H9 (cell line): ENCODE measurements at regions not wholly inside any gene's neighbourhood (a gene's known extent, or its start where the extent isn't known, plus 50 kb on each side); places are given as distances from the start of the nearest gene placed in this dataset.

Experiments used
- DNase-seq: peaks from one replicate; pipeline ENCODE4 v3.0.0-alpha.2; 2017
- H2AFZ ChIP-seq: one replicate; pipeline ENCODE4 v1.6.1; 2013; ENCODE audit warnings: mild to moderate bottlenecking, low read length, control low read depth, moderate library complexity
- H2AK5ac ChIP-seq: 2 replicates; pipeline ENCODE4 v1.6.1; 2013; ENCODE audit warnings: low read length, control low read depth, mixed read lengths; ENCODE audit not compliant: insufficient read length
- H2BK120ac ChIP-seq: one replicate; pipeline ENCODE4 v1.6.1; 2013; ENCODE audit warnings: low read depth, mild to moderate bottlenecking, low read length, control low read depth, inconsistent platforms; ENCODE audit not compliant: poor library complexity, severe bottlenecking
- H2BK12ac ChIP-seq: 2 replicates; pipeline ENCODE4 v1.6.1; 2013; ENCODE audit warnings: low read length, control low read depth, mixed read lengths, low read depth; ENCODE audit not compliant: insufficient read length
- H2BK15ac ChIP-seq: 2 replicates; pipeline ENCODE4 v1.6.1; 2013; ENCODE audit warnings: low read depth, low read length, control low read depth
- H2BK20ac ChIP-seq: one replicate; pipeline ENCODE4 v1.6.1; 2013; ENCODE audit warnings: low read depth, mild to moderate bottlenecking, low read length, control low read depth, inconsistent platforms; ENCODE audit not compliant: poor library complexity, severe bottlenecking
- H2BK5ac ChIP-seq: 2 replicates; pipeline ENCODE4 v1.6.1; 2013; ENCODE audit warnings: low read length, control low read depth, mixed read lengths; ENCODE audit not compliant: insufficient read length
- H3K14ac ChIP-seq: 2 replicates; pipeline ENCODE4 v1.6.1; 2013; ENCODE audit warnings: low read length, control low read depth; ENCODE audit not compliant: insufficient read depth
- H3K18ac ChIP-seq: 2 replicates; pipeline ENCODE4 v1.6.1; 2013; ENCODE audit warnings: low read depth, mild to moderate bottlenecking, mixed read lengths, low read length, control low read depth; ENCODE audit not compliant: insufficient read length
- H3K23ac ChIP-seq: 2 replicates; pipeline ENCODE4 v1.6.1; 2013; ENCODE audit warnings: low read length, control low read depth, mixed read lengths, low read depth; ENCODE audit not compliant: insufficient read length
- H3K23me2 ChIP-seq: 2 replicates; pipeline ENCODE4 v1.6.1; 2013; ENCODE audit warnings: low read depth, mild to moderate bottlenecking, mixed read lengths, low read length, control low read depth; ENCODE audit not compliant: insufficient read length, poor library complexity, severe bottlenecking
- H3K27ac ChIP-seq: 2 replicates; pipeline ENCODE4 v1.5.1; 2013; ENCODE audit warnings: low read length, control low read depth, mixed read lengths, low read depth; ENCODE audit not compliant: insufficient read length
- H3K27me3 ChIP-seq: 2 replicates; pipeline ENCODE4 v1.6.1; 2013; ENCODE audit warnings: low read length, control low read depth, inconsistent platforms; ENCODE audit not compliant: insufficient read depth
- H3K4ac ChIP-seq: 2 replicates; pipeline ENCODE4 v1.6.1; 2013; ENCODE audit warnings: low read depth, mild to moderate bottlenecking, control low read depth, inconsistent platforms, low read length, moderate library complexity
- H3K4me1 ChIP-seq: 2 replicates; pipeline ENCODE4 v1.6.1; 2013; ENCODE audit warnings: low read length, control low read depth, inconsistent platforms; ENCODE audit not compliant: insufficient read depth
- H3K4me2 ChIP-seq: 2 replicates; pipeline ENCODE4 v1.6.1; 2013; ENCODE audit warnings: low read length, control low read depth, mixed read lengths; ENCODE audit not compliant: insufficient read length, insufficient read depth
- H3K56ac ChIP-seq: 2 replicates; pipeline ENCODE4 v1.6.1; 2013; ENCODE audit warnings: low read depth, mild to moderate bottlenecking, mixed read lengths, low read length, control low read depth; ENCODE audit not compliant: insufficient read length
- H3K79me1 ChIP-seq: 2 replicates; pipeline ENCODE4 v1.6.1; 2013; ENCODE audit warnings: low read depth, mild to moderate bottlenecking, moderate library complexity, low read length, control low read depth, inconsistent platforms; ENCODE audit not compliant: insufficient read depth, poor library complexity, severe bottlenecking
- H3K79me2 ChIP-seq: 2 replicates; pipeline ENCODE4 v1.6.1; 2013; ENCODE audit warnings: low read length, control low read depth, inconsistent platforms; ENCODE audit not compliant: insufficient read depth
- H3K9ac ChIP-seq: 2 replicates; pipeline ENCODE4 v1.6.1; 2013; ENCODE audit warnings: low read length, control low read depth, mixed read lengths; ENCODE audit not compliant: insufficient read length; ENCODE audit errors: extremely low read depth
- H3K9me3 ChIP-seq: one replicate; pipeline ENCODE4 v1.6.1; 2013; ENCODE audit warnings: low read depth, low read length, inconsistent platforms; ENCODE audit not compliant: control insufficient read depth
- H3T11ph ChIP-seq: one replicate; pipeline ENCODE4 v1.6.1; 2013; ENCODE audit warnings: mild to moderate bottlenecking, low read length, control low read depth, inconsistent platforms
- H4K20me1 ChIP-seq: one replicate; pipeline ENCODE4 v1.6.1; 2013; ENCODE audit not compliant: control insufficient read depth, insufficient read length, insufficient read depth
- H4K5ac ChIP-seq: 2 replicates; pipeline ENCODE4 v1.6.1; 2013; ENCODE audit warnings: low read depth, mild to moderate bottlenecking, mixed read lengths, low read length, control low read depth; ENCODE audit not compliant: insufficient read length
- H4K8ac ChIP-seq: replicated peaks from 2 replicates; pipeline ENCODE4 v1.6.1; 2013; ENCODE audit warnings: low read length, control low read depth, mixed read lengths, low read depth; ENCODE audit not compliant: insufficient read length
- H4K91ac ChIP-seq: 2 replicates; pipeline ENCODE4 v1.6.1; 2013; ENCODE audit warnings: low read depth, mild to moderate bottlenecking, moderate library complexity, mixed read lengths, low read length, control low read depth; ENCODE audit not compliant: insufficient read length
- H3K27ac Mint-ChIP-seq, 3 experiments: 2 replicates in 2 of 3; 3 replicates in 1 of 3; pipeline ENCODE4 v1.8.0; 2020 to 2021; ENCODE audit warnings: mixed read lengths in 3 of 3, mild to moderate bottlenecking in 1 of 3, moderate library complexity in 1 of 3
- H3K27me3 Mint-ChIP-seq: 2 replicates; pipeline ENCODE4 v1.8.0; 2021; ENCODE audit warnings: low read depth, mild to moderate bottlenecking, moderate library complexity, mixed read lengths
- H3K36me3 Mint-ChIP-seq, 3 experiments: 2 replicates in 2 of 3; 3 replicates in 1 of 3; pipeline ENCODE4 v1.8.0; 2020 to 2021; ENCODE audit warnings: low read depth in 3 of 3, mixed read lengths in 3 of 3; ENCODE audit not compliant: insufficient read depth in 1 of 3
- H3K4me1 Mint-ChIP-seq, 2 experiments: 2 replicates each; pipeline ENCODE4 v1.8.0; 2020; ENCODE audit warnings: mixed read lengths in 2 of 2
- H3K4me3 Mint-ChIP-seq, 2 experiments: 2 replicates in 1 of 2; 3 replicates in 1 of 2; pipeline ENCODE4 v1.8.0; 2020 to 2021; ENCODE audit warnings: mild to moderate bottlenecking in 2 of 2, mixed read lengths in 2 of 2, moderate library complexity in 1 of 2
- H3K9me3 Mint-ChIP-seq, 2 experiments: 2 replicates in 1 of 2; 3 replicates in 1 of 2; pipeline ENCODE4 v1.8.0; 2020; ENCODE audit warnings: mild to moderate bottlenecking in 2 of 2, mixed read lengths in 2 of 2, moderate library complexity in 1 of 2
- WGBS: extraction: QIAGEN DNeasy Blood & Tissue Kit; methylation state at CpG from one replicate; pipeline ENCODE4 v1.1.7; 2013; ENCODE audit warnings: missing lambda C conversion rate, low lambda C conversion rate, mixed read lengths; ENCODE audit not compliant: insufficient read length; ENCODE audit errors: extremely low coverage; 5-methylcytosine and 5-hydroxymethylcytosine counted together
- TF ChIP-seq, protein P1 (sequence below): fragments of 200-600 bp; sonication (generic); conservative IDR thresholded peaks from 3 replicates; pipeline ENCODE4 v1.8.0; 2021; ENCODE audit warnings: antibody characterized with exemption, mild to moderate bottlenecking

GRCh38 chr6:167655174-167655821, 171.4 kb upstream of the AFDN start:
- Histone ChIP-seq H2BK20ac (no peak overlapping the region), H2BK12ac (no peak overlapping the region), H4K91ac (no peak overlapping the region), H3K27ac (no peak overlapping the region), H3K27me3 (no peaks in the 10 kb centered on the region), H3K4me1 (no peaks in the 10 kb centered on the region), H3K18ac (no peak overlapping the region), H3T11ph (no peak overlapping the region), H2BK15ac (no peak overlapping the region), H3K4me2 (no peak overlapping the region), H3K23ac (no peak overlapping the region), H4K20me1 (no peaks in the 10 kb centered on the region), H3K23me2 (no peaks in the 10 kb centered on the region), H3K79me2 (no peaks in the 10 kb centered on the region), H2BK120ac (no peak overlapping the region), H2BK5ac (no peak overlapping the region), H3K79me1 (no peaks in the 10 kb centered on the region), H4K8ac (no peak overlapping the region), H3K56ac (no peak overlapping the region), H4K5ac (no peak overlapping the region), H3K4ac (no peak overlapping the region), H2AK5ac (no peak overlapping the region), H3K14ac (no peak overlapping the region), H2AFZ (no peak overlapping the region), H3K9ac (no peak overlapping the region), H3K9me3 (no peaks in the 10 kb centered on the region)
- H3K4me1 Mint-ChIP-seq: peaks cover 0 to 3% of the 10 kb centered on the region in 2 experiments; a peak in 1 of 4 replicates
- TF ChIP-seq, protein P1, sequence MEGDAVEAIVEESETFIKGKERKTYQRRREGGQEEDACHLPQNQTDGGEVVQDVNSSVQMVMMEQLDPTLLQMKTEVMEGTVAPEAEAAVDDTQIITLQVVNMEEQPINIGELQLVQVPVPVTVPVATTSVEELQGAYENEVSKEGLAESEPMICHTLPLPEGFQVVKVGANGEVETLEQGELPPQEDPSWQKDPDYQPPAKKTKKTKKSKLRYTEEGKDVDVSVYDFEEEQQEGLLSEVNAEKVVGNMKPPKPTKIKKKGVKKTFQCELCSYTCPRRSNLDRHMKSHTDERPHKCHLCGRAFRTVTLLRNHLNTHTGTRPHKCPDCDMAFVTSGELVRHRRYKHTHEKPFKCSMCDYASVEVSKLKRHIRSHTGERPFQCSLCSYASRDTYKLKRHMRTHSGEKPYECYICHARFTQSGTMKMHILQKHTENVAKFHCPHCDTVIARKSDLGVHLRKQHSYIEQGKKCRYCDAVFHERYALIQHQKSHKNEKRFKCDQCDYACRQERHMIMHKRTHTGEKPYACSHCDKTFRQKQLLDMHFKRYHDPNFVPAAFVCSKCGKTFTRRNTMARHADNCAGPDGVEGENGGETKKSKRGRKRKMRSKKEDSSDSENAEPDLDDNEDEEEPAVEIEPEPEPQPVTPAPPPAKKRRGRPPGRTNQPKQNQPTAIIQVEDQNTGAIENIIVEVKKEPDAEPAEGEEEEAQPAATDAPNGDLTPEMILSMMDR: no peak
- peaks cover 5% of the 10 kb centered on the region for H3K27me3 Mint-ChIP-seq
- H3K4me3 Mint-ChIP-seq: no peak overlapping the region
- H3K27ac Mint-ChIP-seq: no peak overlapping the region
- peaks cover 0 to 3% (median 0%) of the 10 kb centered on the region in 3 experiments; a peak in 2 of 7 replicates for H3K36me3 Mint-ChIP-seq
- H3K9me3 Mint-ChIP-seq: peaks cover 0 to 3% of the 10 kb centered on the region in 2 experiments; a peak in 1 of 5 replicates
- DNase-seq: no peak
- WGBS: no CpG with 5 or more reads among the region's 4 CpGs
